Subcutaneous abdominal adipose tissue (tissue), 5 donors: ENCODE measurements at regions not wholly inside any gene's neighbourhood (a gene's known extent, or its start where the extent isn't known, plus 50 kb on each side); places are given as distances from the start of the nearest gene placed in this dataset.

ENCODE experiments used
- H3K27ac ChIP-seq: one replicate; pipeline ENCODE4 v1.7.0; 2013; ENCODE audit warnings: low read depth, mild to moderate bottlenecking, inconsistent platforms, low read length, moderate library complexity
- H3K27me3 ChIP-seq, 5 donors: one replicate each; pipeline ENCODE4 v1.7.0; 2013; ENCODE audit warnings: low read length in 5 of 5, inconsistent platforms in 1 of 5; ENCODE audit not compliant: control insufficient read depth in 5 of 5, insufficient read depth in 4 of 5
- H3K36me3 ChIP-seq, 5 donors: one replicate each; pipeline ENCODE4 v1.7.0; 2013; ENCODE audit warnings: low read length in 5 of 5; ENCODE audit not compliant: control insufficient read depth in 5 of 5, insufficient read depth in 5 of 5
- H3K4me1 ChIP-seq, 5 donors: one replicate each; pipeline ENCODE4 v1.7.0; 2013; ENCODE audit warnings: low read length in 5 of 5, mild to moderate bottlenecking in 3 of 5, moderate library complexity in 1 of 5; ENCODE audit not compliant: control insufficient read depth in 5 of 5, insufficient read depth in 5 of 5
- H3K4me3 ChIP-seq, 5 donors: one replicate each; pipeline ENCODE4 v1.7.0; 2013; ENCODE audit warnings: low read length in 5 of 5, low read depth in 1 of 5
- H3K9ac ChIP-seq, 5 donors: one replicate each; pipeline ENCODE4 v1.7.0; 2013; ENCODE audit warnings: low read length in 5 of 5, mild to moderate bottlenecking in 4 of 5, moderate library complexity in 3 of 5
- H3K9me3 ChIP-seq, 5 donors: one replicate each; pipeline ENCODE4 v1.7.0; 2013; ENCODE audit warnings: low read length in 5 of 5; ENCODE audit not compliant: control insufficient read depth in 5 of 5
- donor health status: healthy.
- donor health status: healthy.
- donor health status: healthy.
- donor health status: healthy.
- donor health status: healthy.

DNA sequence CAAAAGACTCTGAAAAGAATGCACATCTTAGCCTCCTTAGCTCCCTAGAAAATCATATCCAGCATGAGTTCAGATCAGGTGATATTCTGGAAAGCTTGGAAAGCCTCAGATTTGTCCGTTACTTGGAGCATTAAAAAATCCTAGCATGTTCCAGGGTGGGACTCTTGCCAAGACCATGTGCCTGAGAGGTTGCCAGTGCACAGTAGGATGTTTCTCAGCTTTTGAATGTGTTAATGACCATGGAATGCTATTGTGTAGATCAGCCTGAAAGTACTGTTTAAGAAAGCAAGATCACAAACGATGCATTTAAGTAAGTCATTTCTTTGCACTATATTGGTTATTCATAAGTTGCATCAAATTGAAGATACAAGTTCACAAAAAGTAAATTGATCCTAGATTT lies 230.5 kb downstream of the ETNK1 start:
- Histone ChIP-seq H3K9me3 (no peaks in the 10 kb centered on the region), H3K27ac (no peak overlapping the region), H3K4me3 (no peak overlapping the region), H3K36me3 (no peaks in the 10 kb centered on the region), H3K27me3 (no peaks in the 10 kb centered on the region), H3K4me1 (peaks cover 0 to 3% (median 0%) of the 10 kb centered on the region in 5 donors), H3K9ac (no peak overlapping the region)

DNA sequence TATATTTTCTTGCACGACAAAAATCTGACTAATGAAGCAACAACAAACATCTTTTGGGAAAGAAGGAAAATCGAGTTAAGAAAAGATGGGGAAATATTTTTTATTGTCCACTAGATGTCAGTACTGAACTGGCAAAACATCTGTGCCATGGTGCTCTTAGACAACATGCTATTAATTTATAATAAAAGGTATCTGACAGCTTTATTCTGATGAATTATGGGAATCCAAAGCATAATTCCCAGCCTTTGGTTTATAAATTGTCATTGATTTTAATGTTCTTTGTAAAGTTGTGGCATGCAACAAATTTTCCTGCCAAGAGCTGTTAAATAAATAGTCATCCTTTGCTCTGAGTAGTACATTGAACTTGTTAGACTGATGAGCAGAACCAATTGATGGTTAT lies 231.2 kb downstream of the ETNK1 start:
- Histone ChIP-seq H3K9ac (no peak overlapping the region), H3K4me3 (no peak overlapping the region), H3K27me3 (no peaks in the 10 kb centered on the region), H3K27ac (no peak overlapping the region), H3K9me3 (no peaks in the 10 kb centered on the region), H3K36me3 (no peaks in the 10 kb centered on the region), H3K4me1 (peaks cover 0 to 3% (median 0%) of the 10 kb centered on the region in 5 donors)

DNA sequence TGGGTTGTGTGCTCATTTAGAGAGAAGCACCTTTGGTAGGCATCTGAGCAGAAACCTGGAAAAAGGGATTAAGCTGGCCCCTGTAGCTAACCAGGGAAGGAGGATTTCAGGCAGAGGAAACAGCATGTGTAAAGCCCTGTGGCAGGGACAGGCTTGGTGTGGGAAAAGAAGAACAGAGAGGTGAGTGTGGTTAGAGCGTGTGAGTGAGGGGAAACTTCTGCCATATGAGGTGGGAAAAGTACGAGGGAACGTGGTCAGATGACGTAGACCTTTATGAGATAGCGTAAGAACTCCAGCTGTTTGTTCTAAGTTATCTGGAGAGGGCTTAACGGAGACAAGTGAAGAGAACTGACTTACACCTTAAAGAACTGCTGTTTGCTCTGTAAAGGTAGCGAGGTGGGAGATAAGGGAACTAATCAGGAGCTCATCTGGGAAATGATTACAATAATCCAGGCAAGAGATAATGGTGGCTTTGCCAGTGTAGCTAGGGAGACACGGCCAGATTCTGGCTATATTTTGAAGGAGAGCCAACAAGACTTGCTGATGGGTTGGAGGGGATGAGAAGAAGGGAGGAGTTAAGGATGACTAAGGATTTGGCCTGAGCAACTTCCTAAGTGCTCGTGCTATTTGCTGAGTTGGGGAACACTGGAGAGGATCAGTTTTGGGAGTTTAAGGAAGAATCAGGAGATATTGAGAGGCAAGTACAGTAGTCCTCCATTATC lies 234.0 kb downstream of the ETNK1 start:
- Histone ChIP-seq H3K27me3 (no peaks in the 10 kb centered on the region), H3K4me1 (peaks cover 0 to 3% (median 0%) of the 10 kb centered on the region in 5 donors), H3K27ac (no peak overlapping the region), H3K36me3 (no peaks in the 10 kb centered on the region), H3K4me3 (no peak overlapping the region), H3K9me3 (no peaks in the 10 kb centered on the region), H3K9ac (no peak overlapping the region)

DNA sequence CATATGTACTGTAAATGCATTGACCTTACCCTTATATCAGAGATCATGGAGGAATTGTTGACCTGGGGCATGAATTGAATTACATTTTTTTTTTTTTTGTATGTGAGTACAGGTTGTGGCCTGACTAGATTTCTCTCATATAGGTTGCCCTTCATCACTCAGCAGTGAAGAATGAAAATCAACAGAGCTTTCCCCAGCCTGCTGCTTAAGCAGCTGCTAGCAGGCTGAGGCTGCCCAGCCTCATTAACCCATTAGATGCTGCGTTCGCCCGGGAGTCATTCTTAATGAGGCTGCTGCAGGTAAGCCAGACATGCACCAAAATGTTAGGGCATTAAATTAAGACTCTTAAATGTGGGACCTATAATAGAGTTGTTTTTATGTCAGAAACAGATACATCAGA lies 236.0 kb downstream of the ETNK1 start:
- Histone ChIP-seq H3K27me3 (no peaks in the 10 kb centered on the region), H3K9ac (no peak overlapping the region), H3K4me3 (no peak overlapping the region), H3K9me3 (no peaks in the 10 kb centered on the region), H3K36me3 (no peaks in the 10 kb centered on the region), H3K27ac (no peak overlapping the region), H3K4me1 (peaks cover 0 to 3% (median 0%) of the 10 kb centered on the region in 5 donors)

DNA sequence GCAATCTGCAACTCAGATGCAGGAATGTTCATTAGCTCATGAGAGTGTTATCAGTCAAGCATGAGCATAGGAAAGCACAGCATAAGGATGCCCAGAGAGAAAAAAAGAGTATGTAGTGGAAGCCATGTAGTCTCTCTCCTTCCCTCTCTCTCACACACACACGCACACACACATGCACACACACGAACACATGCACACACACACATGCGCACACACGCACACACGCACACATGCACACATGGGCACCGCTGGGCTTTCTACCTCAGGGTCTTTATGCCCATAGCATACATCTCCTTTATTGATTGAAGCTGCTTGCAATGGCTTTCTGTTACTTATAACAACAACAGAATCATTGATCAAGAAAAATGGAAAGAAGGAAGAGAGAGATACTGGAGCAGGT lies 240.9 kb downstream of the ETNK1 start:
- Histone ChIP-seq H3K4me1 (no peaks in the 10 kb centered on the region), H3K36me3 (no peaks in the 10 kb centered on the region), H3K27ac (no peak overlapping the region), H3K27me3 (no peaks in the 10 kb centered on the region), H3K9ac (no peak overlapping the region), H3K4me3 (no peak overlapping the region), H3K9me3 (no peaks in the 10 kb centered on the region)

DNA sequence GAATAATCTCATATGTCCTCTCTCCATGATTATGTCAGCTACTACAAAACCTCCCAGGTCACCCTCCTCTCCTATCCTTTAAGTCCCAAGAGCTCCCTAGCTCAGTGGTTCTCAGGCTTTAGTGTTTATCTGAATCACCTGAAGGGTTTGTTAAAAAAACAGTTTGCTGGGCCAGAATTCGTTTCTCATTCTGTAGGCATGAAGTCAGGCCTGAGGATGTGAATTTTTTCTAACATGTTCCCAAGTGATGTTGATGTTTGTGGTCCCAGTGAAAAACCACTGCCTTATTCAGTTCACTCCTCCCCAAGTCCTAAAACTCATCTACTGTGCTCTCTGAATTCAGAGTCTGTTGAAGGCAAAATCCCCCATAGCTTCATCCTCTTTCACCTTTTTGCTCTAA lies 241.4 kb downstream of the ETNK1 start:
- H3K36me3 ChIP-seq: no peaks in the 10 kb centered on the region
- H3K9me3 ChIP-seq: no peaks in the 10 kb centered on the region
- no peak overlapping the region for H3K27ac ChIP-seq
- no peak overlapping the region for H3K4me3 ChIP-seq
- no peaks in the 10 kb centered on the region for H3K4me1 ChIP-seq
- no peaks in the 10 kb centered on the region for H3K27me3 ChIP-seq
- no peak overlapping the region for H3K9ac ChIP-seq

DNA sequence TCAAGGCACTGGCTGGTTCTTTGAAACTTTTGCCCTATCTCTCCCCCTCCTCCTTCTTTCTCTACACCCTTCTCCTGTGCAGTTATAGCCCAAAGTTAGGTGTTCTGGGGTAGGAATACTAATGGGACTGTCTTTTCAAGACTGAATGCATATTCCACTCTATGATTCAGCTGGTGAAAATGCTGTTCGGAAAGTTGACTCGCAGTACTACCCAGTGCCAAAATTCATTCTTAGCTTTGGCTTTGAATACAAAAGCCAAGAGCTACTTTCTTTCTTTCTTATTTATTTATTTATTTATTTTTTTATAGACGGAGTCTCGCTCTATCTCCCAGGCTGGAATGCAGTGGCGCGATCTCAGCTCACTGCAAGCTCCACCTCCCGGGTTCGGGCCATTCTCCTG lies 249.2 kb downstream of the ETNK1 start:
- Histone ChIP-seq H3K4me1 (no peaks in the 10 kb centered on the region), H3K4me3 (no peak overlapping the region), H3K27me3 (no peaks in the 10 kb centered on the region), H3K9me3 (no peaks in the 10 kb centered on the region), H3K36me3 (no peaks in the 10 kb centered on the region), H3K27ac (no peak overlapping the region), H3K9ac (no peak overlapping the region)

DNA sequence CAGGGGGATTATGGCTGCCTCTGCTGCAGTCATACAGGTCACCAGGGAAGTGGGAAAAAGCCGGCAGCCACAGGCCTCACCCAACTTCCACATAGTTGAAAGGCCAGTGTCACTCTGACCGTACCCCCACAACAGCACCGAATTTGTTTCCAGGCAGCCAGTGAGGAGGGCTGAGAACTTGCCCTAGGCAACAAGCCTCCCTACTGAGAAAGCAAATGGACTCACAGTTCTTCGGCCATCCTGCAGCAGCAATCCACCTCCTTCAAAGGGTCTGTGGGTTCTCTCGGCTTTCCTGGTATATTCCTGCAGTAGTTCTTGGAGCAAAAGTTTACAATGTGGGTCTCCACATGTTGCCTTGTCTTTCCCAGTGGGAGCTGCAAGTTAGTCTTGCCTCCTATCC lies 251.3 kb downstream of the ETNK1 start:
- no peaks in the 10 kb centered on the region for H3K27me3 ChIP-seq
- H3K4me1 ChIP-seq: no peaks in the 10 kb centered on the region
- no peak overlapping the region for H3K4me3 ChIP-seq
- H3K9ac ChIP-seq: no peak overlapping the region
- no peak overlapping the region for H3K27ac ChIP-seq
- H3K9me3 ChIP-seq: no peaks in the 10 kb centered on the region
- H3K36me3 ChIP-seq: no peaks in the 10 kb centered on the region

DNA sequence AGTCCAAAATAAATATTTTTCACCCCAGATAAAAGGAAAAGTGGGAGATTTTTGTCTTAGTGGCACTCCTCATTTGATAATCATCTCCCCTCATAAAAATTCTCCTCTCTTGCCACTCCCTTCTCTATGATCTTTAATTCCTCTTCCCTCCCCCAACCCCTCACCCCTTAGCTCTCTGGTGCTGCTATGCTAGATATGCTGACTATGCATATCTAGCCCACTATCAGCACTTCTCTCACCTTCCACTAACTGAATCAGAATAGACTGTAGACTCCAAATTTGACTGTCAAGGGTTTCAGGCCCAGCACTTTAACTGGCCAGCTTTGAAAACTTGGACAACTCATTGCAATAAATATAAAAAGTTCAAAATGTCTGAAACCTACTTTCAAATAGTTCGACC lies 254.2 kb downstream of the ETNK1 start:
- no peaks in the 10 kb centered on the region for H3K9me3 ChIP-seq
- no peaks in the 10 kb centered on the region for H3K27me3 ChIP-seq
- H3K36me3 ChIP-seq: no peaks in the 10 kb centered on the region
- H3K27ac ChIP-seq: no peak overlapping the region
- no peak overlapping the region for H3K9ac ChIP-seq
- peaks cover 0 to 8% (median 0%) of the 10 kb centered on the region in 5 donors for H3K4me1 ChIP-seq
- H3K4me3 ChIP-seq: no peak overlapping the region

DNA sequence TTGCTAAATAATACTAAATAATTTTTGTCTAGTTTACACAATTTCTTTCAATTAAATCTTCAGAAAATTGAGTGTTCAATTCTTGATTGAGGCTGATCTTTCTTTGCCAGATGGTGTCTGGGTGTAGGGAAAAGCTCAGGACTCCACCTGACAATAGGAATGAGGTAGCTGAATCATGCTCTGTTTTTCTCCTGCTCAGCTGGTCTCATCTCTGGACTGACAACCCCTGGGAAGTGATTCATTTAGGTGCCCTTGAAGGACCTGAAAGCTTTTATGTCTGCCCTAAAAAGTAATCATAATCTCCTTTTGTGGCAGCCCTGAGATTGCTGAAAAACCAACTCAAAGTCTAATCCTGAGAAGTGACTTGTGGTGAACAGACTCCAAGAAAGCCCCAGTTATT lies 255.4 kb downstream of the ETNK1 start:
- Histone ChIP-seq H3K36me3 (no peaks in the 10 kb centered on the region), H3K9ac (no peak overlapping the region), H3K4me1 (peaks cover 0 to 8% (median 0%) of the 10 kb centered on the region in 5 donors), H3K27ac (no peak overlapping the region), H3K27me3 (no peaks in the 10 kb centered on the region), H3K9me3 (no peaks in the 10 kb centered on the region), H3K4me3 (no peak overlapping the region)
